Heart left ventricle (tissue), 16 donors: ENCODE measurements at regions not wholly inside any gene's neighbourhood (a gene's known extent, or its start where the extent isn't known, plus 50 kb on each side); places are given as distances from the start of the nearest gene placed in this dataset.

Source experiments
- ATAC-seq, 4 donors: fragments of 200-7000 bp; cut with Tn5 transposase; one replicate each; pipeline ENCODE4 v1.9.1; 2020 to 2022; ENCODE audit warnings: moderate library complexity in 4 of 4, mild to moderate bottlenecking in 3 of 4, moderate number of reproducible peaks in 1 of 4
- DNase-seq, 5 donors: peaks; one replicate each; pipeline ENCODE4 v3.0.0-alpha.2; 2020
- H3K27ac ChIP-seq, 12 donors: fragments of 200-600 bp; sonication (generic) in 4 of 12; one replicate each; pipeline versions ENCODE4 v1.5.0 to v1.8.0; 2016 to 2022; ENCODE audit warnings: mild to moderate bottlenecking in 2 of 12
- H3K27me3 ChIP-seq, 9 donors: fragments of 200-600 bp; sonication (generic) in 2 of 9; one replicate each; pipeline versions ENCODE4 v1.5.1 to v1.8.0; 2016 to 2022; ENCODE audit warnings: mild to moderate bottlenecking in 3 of 9
- H3K36me3 ChIP-seq, 9 donors: fragments of 200-600 bp; sonication (generic) in 2 of 9; one replicate each; pipeline versions ENCODE4 v1.5.0 to v1.8.0; 2018 to 2022; ENCODE audit warnings: mild to moderate bottlenecking in 2 of 9
- H3K4me1 ChIP-seq, 12 donors: fragments of 200-600 bp; sonication (generic) in 4 of 12; one replicate each; pipeline versions ENCODE4 v1.5.0 to v1.8.0; 2016 to 2022; ENCODE audit warnings: mild to moderate bottlenecking in 3 of 12
- H3K4me3 ChIP-seq, 12 donors: fragments of 200-600 bp; sonication (generic) in 4 of 12; one replicate each; pipeline versions ENCODE4 v1.5.0 to v1.8.0; 2017 to 2022; ENCODE audit warnings: mild to moderate bottlenecking in 9 of 12, moderate library complexity in 4 of 12
- H3K9me3 ChIP-seq, 12 donors: fragments of 200-600 bp; sonication (generic) in 4 of 12; one replicate each; pipeline versions ENCODE4 v1.5.0 to v1.8.0; 2016 to 2022; ENCODE audit warnings: mild to moderate bottlenecking in 1 of 12
- CTCF ChIP-seq, 12 donors: fragments of 200-600 bp; sonication (generic) in 4 of 12; IDR thresholded peaks; one replicate each; pipeline versions ENCODE4 v1.5.0 to v1.8.0; 2018 to 2022; ENCODE audit warnings: antibody characterized with exemption in 12 of 12, mild to moderate bottlenecking in 5 of 12
- POLR2A ChIP-seq, 2 donors: fragments of 450-650 bp; IDR thresholded peaks; one replicate each; pipeline ENCODE4 v1.6.1; 2017; ENCODE audit warnings: antibody characterized with exemption in 2 of 2, mild to moderate bottlenecking in 2 of 2, moderate library complexity in 2 of 2
- WGBS, 4 donors: extraction: QIAGEN DNeasy Blood & Tissue Kit in 2 of 4; methylation state at CpG; one replicate each; pipeline versions ENCODE4 v1.1.5 to v1.1.7; 2013 to 2018; 5-methylcytosine and 5-hydroxymethylcytosine counted together
- intact Hi-C, 10 donors: fragments of 100-400 bp; cut with DNase I; formaldehyde crosslinking; loops; one replicate each; pipeline versions ENCODE4 v1.11.1 to v1.14.2; 2022
- donor health status: ischemic (EF 13 %, LVEDD 7.1; RV severe dilation, severe dysfunction).
- donor health status: healthy with polysubstance abuse.
- donor health status: DM: no; HTN: yes; CAD: no.
- donor health status: DM: no; HTN: no; CAD: no.
- donor health status: ischemic (EF 25% LVEDD 6.9; RV normal size, moderate dysfunction).
- donor health status: ischemic (EF 25% LVEDD 5.7; RV mildly dilated, moderate dysfunction).
- donor health status: healthy.
- donor health status: DM: yes; HTN: yes; CAD: no.
- donor health status: ischemic (EF 35%, LVEDD 5.7; RV mildly dilated, moderate dysfunction).
- donor health status: nonischemic (EF 11% LVEDD 7.7; RV severe dilation, severe dysfunction).
- donor health status: DM: yes; HTN: yes; CAD: no.
- donor health status: PGD.
- donor health status: ischemic (EF 29% LVEDD 5.4; RV normal size, mild dysfunction).
- donor health status: nonischemic (EF 23%, LVEDD 6.1; RV moderate dilation, normal function).

GRCh38 chr1:242876030-242876429 is 351.5 kb upstream of the PLD5 start:
- ATAC-seq (no peak), DNase-seq (no peak)
- peak overlapping the region in 2 of 12 donors; percentile 58 to 68 for H3K27ac ChIP-seq
- H3K27me3 ChIP-seq = no peaks in the 10 kb centered on the region
- H3K4me3 ChIP-seq = no peak overlapping the region
- no peaks in the 10 kb centered on the region for H3K9me3 ChIP-seq
- intact Hi-C loops = no loop called here
- WGBS, 4 donors = 12 to 22% (median 20%) methylated on average over 1 of the region's 1 CpG
- no peak for TF ChIP-seq CTCF (IDR thresholded peaks at IDR 0.05)
- no peak for TF ChIP-seq POLR2A (IDR thresholded peaks at IDR 0.05)
- H3K36me3 ChIP-seq = no peaks in the 10 kb centered on the region
- peaks cover 0 to 28% (median 4%) of the 10 kb centered on the region in 12 donors for H3K4me1 ChIP-seq

- peaks cover 0 to 28% (median 4%) of the 10 kb centered on the region in 12 donors for H3K4me1 ChIP-seq
- no peak for DNase-seq
- TF ChIP-seq POLR2A (IDR thresholded peaks at IDR 0.05) (no peak), CTCF (IDR thresholded peaks at IDR 0.05) (no peak)
- no peaks in the 10 kb centered on the region for H3K36me3 ChIP-seq
- no peak for ATAC-seq
- no peaks in the 10 kb centered on the region for H3K27me3 ChIP-seq
- H3K27ac ChIP-seq = no peak overlapping the region
- intact Hi-C loops = no loop called here
- no peak overlapping the region for H3K4me3 ChIP-seq
- no peaks in the 10 kb centered on the region for H3K9me3 ChIP-seq
- 27 to 50% (median 43%) methylated on average over 1 of the region's 1 CpG for WGBS, 4 donors
Observed at GRCh38 chr1:242873661-242874060, 349.2 kb upstream of the PLD5 start.

GRCh38 chr1:242872521-242872920 is 348.0 kb upstream of the PLD5 start:
- Histone ChIP-seq H3K27ac (peak overlapping the region in 1 of 12 donors; percentile 14), H3K27me3 (no peaks in the 10 kb centered on the region), H3K4me3 (no peak overlapping the region), H3K9me3 (no peaks in the 10 kb centered on the region), H3K4me1 (peaks cover 0 to 24% (median 3%) of the 10 kb centered on the region in 12 donors), H3K36me3 (no peaks in the 10 kb centered on the region)
- intact Hi-C loops = no loop called here
- no peak for ATAC-seq
- no peak for DNase-seq
- 49 to 67% (median 59%) methylated on average over 5 of the region's 5 CpGs for WGBS, 4 donors
- TF ChIP-seq POLR2A (IDR thresholded peaks at IDR 0.05) (no peak), CTCF (IDR thresholded peaks at IDR 0.05) (no peak)

- intact Hi-C loops = no loop called here
- no peak overlapping the region for H3K27ac ChIP-seq
- 47 to 54% (median 50%) methylated on average over 5 of the region's 5 CpGs for WGBS, 4 donors
Observed at GRCh38 chr1:242871471-242872030, 347.1 kb upstream of the PLD5 start.

More at GRCh38 chr1:242871471-242872030, 347.1 kb upstream of the PLD5 start:
- H3K4me1 ChIP-seq = peaks cover 0 to 15% (median under 1%) of the 10 kb centered on the region in 12 donors
- no peaks in the 10 kb centered on the region for H3K9me3 ChIP-seq
- no peak overlapping the region for H3K4me3 ChIP-seq
- no peak for DNase-seq
- no peak for ATAC-seq
- H3K36me3 ChIP-seq = no peaks in the 10 kb centered on the region
- no peak for TF ChIP-seq CTCF (IDR thresholded peaks at IDR 0.05)
- TF ChIP-seq POLR2A (IDR thresholded peaks at IDR 0.05) = no peak
- no peaks in the 10 kb centered on the region for H3K27me3 ChIP-seq
